Astrocyte of the spinal cord (primary cell): ENCODE measurements at regions not wholly inside any gene's neighbourhood (a gene's known extent, or its start where the extent isn't known, plus 50 kb on each side); places are given as distances from the start of the nearest gene placed in this dataset.

ENCODE experiments used
- DNase-seq: peaks from one replicate; pipeline ENCODE4 v3.0.0; 2011; ENCODE audit warnings: low read depth, low spot score
- H3K4me3 ChIP-seq: 2 replicates; pipeline ENCODE4 v1.5.1; 2011; ENCODE audit warnings: low read depth, mild to moderate bottlenecking, low read length, moderate library complexity
- CTCF ChIP-seq: IDR thresholded peaks from 2 replicates; pipeline ENCODE4 v1.5.1; 2012; ENCODE audit warnings: low read depth, mild to moderate bottlenecking, low read length, inconsistent platforms
- in situ Hi-C: cut with HindIII; loops from 2 replicates; pipeline ENCODE4 v1.10.0; 2017; ENCODE audit warnings: low sequenced_read_pairs

GRCh38 chr11:70862093-70862492 lies 390.3 kb downstream of the SHANK2 start:
- no peak overlapping the region for H3K4me3 ChIP-seq
- in situ Hi-C loops: no loop called here
- TF ChIP-seq CTCF: no peak
- DNase-seq: no peak

GRCh38 chr11:70863186-70863585 lies 389.2 kb downstream of the SHANK2 start:
- no peak for DNase-seq
- H3K4me3 ChIP-seq: no peak overlapping the region
- in situ Hi-C loops: no loop called here
- TF ChIP-seq CTCF: no peak

- in situ Hi-C loops: no loop called here
- DNase-seq: no peak
- no peak for TF ChIP-seq CTCF
- no peak overlapping the region for H3K4me3 ChIP-seq
Measured at GRCh38 chr11:70863993-70864392, 388.4 kb downstream of the SHANK2 start.

GRCh38 chr11:70865356-70865755 lies 387.0 kb downstream of the SHANK2 start:
- in situ Hi-C loops: no loop called here
- TF ChIP-seq CTCF: no peak
- H3K4me3 ChIP-seq: no peak overlapping the region
- no peak for DNase-seq

GRCh38 chr11:70866834-70867233 lies 385.5 kb downstream of the SHANK2 start:
- H3K4me3 ChIP-seq: no peak overlapping the region
- TF ChIP-seq CTCF: no peak
- DNase-seq: no peak
- in situ Hi-C loops: no loop called here

GRCh38 chr11:70867281-70868047 lies 384.9 kb downstream of the SHANK2 start:
- H3K4me3 ChIP-seq: no peak overlapping the region
- no peak for DNase-seq
- no peak for TF ChIP-seq CTCF
- in situ Hi-C loops: no loop called here
